GM12878 (cell line): ENCODE measurements at regions not wholly inside any gene's neighbourhood (a gene's known extent, or its start where the extent isn't known, plus 50 kb on each side); places are given as distances from the start of the nearest gene placed in this dataset.

Experiments
- ATAC-seq: fragments of 200-7000 bp; cut with Tn5 transposase; 3 replicates; pipeline ENCODE4 v1.9.1; 2020; ENCODE audit warnings: mild to moderate bottlenecking, moderate library complexity
- BruUV-seq: library from RNA; stranded (reverse); fragments of 400-500 nt; replicated peaks from 2 replicates; lab custom pipeline; 2021; lab: Mats Ljungman, UMichigan
- CTCF ChIA-PET: fragments of 300-600 bp; sonication (Branson Sonifier 250); formaldehyde crosslinking; extraction: SDS; loops from one replicate; lab custom pipeline; 2021; ENCODE audit warnings: inconsistent platforms; lab: Yijun Ruan, JAX
- POLR2A ChIA-PET: fragments of 350-600 bp; formaldehyde crosslinking; extraction: SDS; loops from one replicate; lab custom pipeline; 2021; ENCODE audit warnings: inconsistent platforms; lab: Charles Lee
- RAD21 ChIA-PET: fragments of 300-600 bp; sonication (Branson Sonifier 250); formaldehyde crosslinking; loops from one replicate; lab custom pipeline; 2023; ENCODE audit warnings: antibody characterized with exemption; ENCODE audit not compliant: unreplicated experiment; lab: Charles Lee
- SMC1A ChIA-PET: fragments of 300-600 bp; sonication (Branson Sonifier 250); formaldehyde crosslinking; loops from one replicate; lab custom pipeline; 2023; ENCODE audit not compliant: unreplicated experiment, uncharacterized antibody; lab: Charles Lee
- DNase-seq: peaks from one replicate; pipeline ENCODE4 v3.0.0-alpha.2; 2011; ENCODE audit warnings: low read depth, low spot score
- FAIRE-seq: peaks from 3 replicates; lab custom pipeline; 2011; peaks lifted over from hg19 to GRCh38; lab: Jason Lieb, UNC
- H2AFZ ChIP-seq: 2 replicates; pipeline ENCODE4 v1.6.0; 2011; ENCODE audit warnings: low read depth, low read length, control low read depth; ENCODE audit not compliant: control insufficient read depth
- H3K27ac ChIP-seq: 2 replicates; pipeline ENCODE4 v1.5.1; 2011; ENCODE audit warnings: control low read depth; ENCODE audit not compliant: control insufficient read depth, insufficient read depth
- H3K27me3 ChIP-seq, 2 experiments: replicated peaks in 1 of 2; 2 replicates each; pipeline versions ENCODE4 v1.6.0 to v1.6.1; 2011; ENCODE audit warnings: low read length in 1 of 2; ENCODE audit not compliant: control insufficient read depth in 2 of 2, insufficient read depth in 2 of 2
- H3K36me3 ChIP-seq, 2 experiments: 2 replicates each; pipeline ENCODE4 v1.5.1; 2011; ENCODE audit warnings: low read length in 1 of 2; ENCODE audit not compliant: control insufficient read depth in 2 of 2, insufficient read depth in 2 of 2
- H3K4me1 ChIP-seq: 2 replicates; pipeline ENCODE4 v1.6.1; 2011; ENCODE audit warnings: mild to moderate bottlenecking, low read length, moderate library complexity, mixed read lengths; ENCODE audit not compliant: control insufficient read depth, insufficient read depth
- H3K4me2 ChIP-seq: 2 replicates; pipeline ENCODE4 v1.6.0; 2011; ENCODE audit warnings: control low read depth; ENCODE audit not compliant: control insufficient read depth, insufficient read depth
- H3K4me3 ChIP-seq: fragments of 200-600 bp; sonication (generic); 2 replicates; pipeline ENCODE4 v1.5.1; 2016
- H3K79me2 ChIP-seq: 2 replicates; pipeline ENCODE4 v1.6.0; 2011; ENCODE audit warnings: low read length; ENCODE audit not compliant: control insufficient read depth, insufficient read depth
- H3K9ac ChIP-seq: 2 replicates; pipeline ENCODE4 v1.8.0; 2011; ENCODE audit warnings: low read length, control low read depth, mixed read lengths; ENCODE audit not compliant: control insufficient read depth, insufficient read depth
- H3K9me3 ChIP-seq: replicated peaks from 3 replicates; pipeline ENCODE4 v1.5.1; 2011; ENCODE audit warnings: mild to moderate bottlenecking, low read length; ENCODE audit not compliant: control insufficient read depth, insufficient read depth
- H4K20me1 ChIP-seq: 2 replicates; pipeline ENCODE4 v1.6.0; 2011; ENCODE audit not compliant: control insufficient read depth, insufficient read depth
- CREB1 ChIP-seq: IDR thresholded peaks from 2 replicates; pipeline ENCODE4 v1.6.1; 2012; ENCODE audit warnings: low read depth, mild to moderate bottlenecking, inconsistent platforms
- CREM ChIP-seq: IDR thresholded peaks from 2 replicates; pipeline ENCODE4 v1.6.1; 2014; ENCODE audit warnings: antibody characterized with exemption, low read depth
- HSF1 ChIP-seq: fragments of 150-350 bp; IDR thresholded peaks from 2 replicates; pipeline ENCODE4 v1.6.1; 2014; ENCODE audit warnings: mild to moderate bottlenecking, low read depth, low read length
- KAT2A ChIP-seq: conservative IDR thresholded peaks from 2 replicates; pipeline ENCODE4 v1.6.1; 2011; ENCODE audit warnings: low read depth, low read length; ENCODE audit not compliant: control insufficient read depth
- LARP7 ChIP-seq: fragments of 450-650 bp; IDR thresholded peaks from 2 replicates; pipeline ENCODE4 v1.6.1; 2017; ENCODE audit warnings: mild to moderate bottlenecking
- MYC ChIP-seq: IDR thresholded peaks from 2 replicates; pipeline ENCODE4 v1.6.1; 2011; ENCODE audit warnings: mild to moderate bottlenecking, low read length, moderate library complexity, inconsistent platforms; ENCODE audit not compliant: insufficient read depth, insufficient replicate concordance, insufficient read length, severe bottlenecking
- PBX3 ChIP-seq: IDR thresholded peaks from 2 replicates; pipeline ENCODE4 v1.6.1; 2011; ENCODE audit warnings: mild to moderate bottlenecking, low read depth, low read length, moderate library complexity; ENCODE audit not compliant: insufficient replicate concordance
- POLR2AphosphoS5 ChIP-seq: IDR thresholded peaks from 2 replicates; pipeline ENCODE4 v1.6.1; 2011; ENCODE audit warnings: mild to moderate bottlenecking, low read length, inconsistent platforms
- RCOR1 ChIP-seq: conservative IDR thresholded peaks from 2 replicates; pipeline ENCODE4 v1.6.1; 2012; ENCODE audit warnings: low read depth, low read length, improper control_type of control experiment
- SUPT20H ChIP-seq: IDR thresholded peaks from 2 replicates; pipeline ENCODE4 v1.6.1; 2011; ENCODE audit warnings: low read depth, mild to moderate bottlenecking, low read length, moderate library complexity, borderline replicate concordance; ENCODE audit not compliant: control insufficient read depth
- ZBED1 ChIP-seq: IDR thresholded peaks from 2 replicates; pipeline ENCODE4 v1.6.1; 2016; ENCODE audit warnings: borderline replicate concordance
- ZNF207 ChIP-seq: fragments of 450-650 bp; IDR thresholded peaks from 2 replicates; pipeline ENCODE4 v1.6.1; 2014; ENCODE audit warnings: antibody characterized with exemption, mild to moderate bottlenecking, borderline replicate concordance
- WGBS: methylation state at CpG from one replicate; pipeline ENCODE4 v1.1.6; 2016; ENCODE audit warnings: low lambda C conversion rate; ENCODE audit not compliant: insufficient replicate concordance, insufficient coverage; ENCODE audit errors: missing lambda C conversion rate; 5-methylcytosine and 5-hydroxymethylcytosine counted together
- in situ Hi-C: fragments of 300-500 bp; cut with MboI; formaldehyde crosslinking; loops from 9 replicates; pipeline ENCODE4 v1.14.3; 2018; ENCODE audit warnings: mixed read lengths
- intact Hi-C: fragments of 100-400 bp; cut with micrococcal nuclease; formaldehyde crosslinking; loops from one replicate; pipeline ENCODE4 v1.14.2; 2022; ENCODE audit not compliant: unreplicated experiment

GRCh38 chr3:94776401-94776915 lies 713.6 kb downstream of the NSUN3 start:
- Histone ChIP-seq H3K9ac (no peak overlapping the region), H4K20me1 (no peaks in the 10 kb centered on the region), H3K4me1 (no peaks in the 10 kb centered on the region), H2AFZ (no peak overlapping the region), H3K9me3 (no peaks in the 10 kb centered on the region; the same call in 2 of the 3 replicates), H3K4me2 (no peak overlapping the region), H3K27ac (no peak overlapping the region), H3K4me3 (no peak overlapping the region)
- ChIA-PET POLR2A (no interaction called here), CTCF (no interaction called here)
- 13% methylated on average over 3 of the region's 3 CpGs for WGBS
- in situ Hi-C loops: no loop called here
- no TSS peak for BruUV-seq
- TF ChIP-seq HSF1 (no peak), CREM (no peak), PBX3 (no peak), MYC (no peak), ZBED1 (no peak), ZNF207 (no peak), POLR2AphosphoS5 (no peak), SUPT20H (no peak), KAT2A (no peak), CREB1 (no peak), RCOR1 (no peak), LARP7 (no peak)
- TF ChIP-seq, all 136 proteins: peak for 0
- SMC1A ChIA-PET: interaction anchor here (1.6 kb wide), 1 partner anchor 11 kb away, joined by 3 read pairs; no protein-coding TSS in a partner anchor
- Histone ChIP-seq H3K36me3 (no peaks in the 10 kb centered on the region), H3K27me3 (no peaks in the 10 kb centered on the region), H3K79me2 (no peaks in the 10 kb centered on the region)
- DNase-seq (no peak), FAIRE-seq (no peak), ATAC-seq (no peak)
- intact Hi-C loops: no loop called here
- RAD21 ChIA-PET: no interaction called here
